Lower leg skin (tissue), 3 donors: ENCODE measurements at regions not wholly inside any gene's neighbourhood (a gene's known extent, or its start where the extent isn't known, plus 50 kb on each side); places are given as distances from the start of the nearest gene placed in this dataset.

Experiments
- CTCF ChIP-seq, 3 donors: fragments of 450-650 bp; IDR thresholded peaks; one replicate each; pipeline ENCODE4 v1.5.1; 2016; ENCODE audit warnings: antibody characterized with exemption in 3 of 3, mild to moderate bottlenecking in 3 of 3, moderate library complexity in 2 of 3
- POLR2A ChIP-seq, 2 donors: fragments of 450-650 bp; IDR thresholded peaks; one replicate each; pipeline ENCODE4 v1.6.1; 2016 to 2017; ENCODE audit warnings: antibody characterized with exemption in 2 of 2, mild to moderate bottlenecking in 1 of 2, moderate library complexity in 1 of 2

DNA sequence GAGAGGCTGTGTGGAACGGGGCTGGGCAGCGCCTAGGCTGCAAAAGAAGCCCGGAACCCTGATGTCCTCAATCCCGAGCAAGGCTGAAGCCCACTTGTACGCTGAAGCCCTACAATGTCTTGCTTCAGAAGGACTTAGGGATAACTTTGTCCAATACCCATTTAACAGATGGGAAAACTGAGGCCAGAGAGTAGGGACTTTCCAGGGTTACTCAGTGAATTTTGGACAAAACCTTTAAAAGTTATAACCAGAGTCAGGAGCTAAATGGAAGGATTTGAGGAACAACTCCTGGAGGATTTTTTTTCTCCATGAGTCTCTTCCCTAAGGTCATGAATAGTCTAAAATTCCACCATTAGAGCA, 161.2 kb downstream of the IRX5 start:
- TF ChIP-seq CTCF (IDR thresholded peaks at IDR 0.05), result no peak
- TF ChIP-seq POLR2A (IDR thresholded peaks at IDR 0.05), result no peak
